Ascending aorta (tissue), 2 donors: ENCODE measurements at regions not wholly inside any gene's neighbourhood (a gene's known extent, or its start where the extent isn't known, plus 50 kb on each side); places are given as distances from the start of the nearest gene placed in this dataset.

ENCODE experiments used
- DNase-seq, 2 donors: peaks; one replicate each; pipeline ENCODE4 v3.0.0-alpha.2; 2019; ENCODE audit warnings: low spot score in 2 of 2
- H3K27ac ChIP-seq, 2 donors: fragments of 200-600 bp; sonication (generic); one replicate each; pipeline ENCODE4 v1.5.1; 2016 to 2017; ENCODE audit warnings: mild to moderate bottlenecking in 1 of 2
- H3K27me3 ChIP-seq: fragments of 200-600 bp; sonication (generic); one replicate; pipeline ENCODE4 v1.5.1; 2017
- H3K36me3 ChIP-seq, 2 donors: fragments of 200-600 bp; sonication (generic); one replicate each; pipeline ENCODE4 v1.5.1; 2016
- H3K4me1 ChIP-seq, 2 donors: fragments of 200-600 bp; sonication (generic); one replicate each; pipeline ENCODE4 v1.5.1; 2016 to 2017; ENCODE audit warnings: mild to moderate bottlenecking in 1 of 2
- H3K4me3 ChIP-seq, 2 donors: fragments of 200-600 bp; sonication (generic); one replicate each; pipeline ENCODE4 v1.5.1; 2016 to 2017; ENCODE audit warnings: mild to moderate bottlenecking in 1 of 2
- H3K9me3 ChIP-seq, 2 donors: fragments of 200-600 bp; sonication (generic); one replicate each; pipeline ENCODE4 v1.5.1; 2016
- intact Hi-C: fragments of 100-400 bp; cut with DNase I; formaldehyde crosslinking; loops from one replicate; pipeline ENCODE4 v1.15.1; 2023
- TF ChIP-seq, protein P1 (sequence below), 3 experiments: fragments of 200-600 bp in 2 of 3; fragments of 450-650 bp in 1 of 3; sonication (generic) in 2 of 3; IDR thresholded peaks; one replicate each; pipeline ENCODE4 v1.5.1; 2016 to 2019; ENCODE audit warnings: antibody characterized with exemption in 3 of 3, mild to moderate bottlenecking in 1 of 3, moderate library complexity in 1 of 3

DNA sequence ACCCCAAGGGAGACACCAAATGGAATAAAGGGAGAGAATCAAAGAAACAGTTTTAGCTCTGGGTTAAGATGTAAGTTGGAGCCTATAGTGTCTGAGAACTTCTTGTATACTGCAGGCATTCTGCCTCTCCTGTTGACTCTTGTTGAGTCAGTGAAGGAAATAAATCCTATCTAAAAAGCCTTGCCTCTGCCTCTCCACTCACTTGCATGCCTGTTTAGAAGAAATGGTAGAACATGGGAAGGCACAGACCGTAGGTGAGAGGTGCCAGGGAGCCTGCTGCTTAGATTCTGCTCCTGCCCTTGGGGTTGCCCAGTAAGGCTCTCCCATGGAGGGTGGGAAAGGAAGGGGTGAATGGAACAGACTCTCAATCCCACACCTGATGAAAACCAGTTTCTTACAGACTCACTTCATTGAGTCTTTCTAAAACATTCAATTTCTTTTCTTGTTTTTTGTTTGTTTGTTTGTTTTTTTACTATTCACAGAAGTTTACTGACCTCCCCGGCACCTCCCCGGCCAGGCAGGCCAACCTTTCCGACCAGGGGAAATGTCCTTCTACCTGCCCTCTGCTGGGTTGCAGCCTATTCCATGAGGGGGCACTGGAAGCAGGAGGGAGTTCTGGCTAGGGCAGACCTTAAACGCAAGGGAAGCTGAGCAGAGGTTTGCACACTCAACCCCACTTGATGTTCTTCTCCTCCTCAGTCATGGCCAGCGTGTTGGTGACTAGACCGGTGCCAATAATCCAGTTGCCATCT is 211.7 kb upstream of the WSB1 start:
- TF ChIP-seq, protein P1, sequence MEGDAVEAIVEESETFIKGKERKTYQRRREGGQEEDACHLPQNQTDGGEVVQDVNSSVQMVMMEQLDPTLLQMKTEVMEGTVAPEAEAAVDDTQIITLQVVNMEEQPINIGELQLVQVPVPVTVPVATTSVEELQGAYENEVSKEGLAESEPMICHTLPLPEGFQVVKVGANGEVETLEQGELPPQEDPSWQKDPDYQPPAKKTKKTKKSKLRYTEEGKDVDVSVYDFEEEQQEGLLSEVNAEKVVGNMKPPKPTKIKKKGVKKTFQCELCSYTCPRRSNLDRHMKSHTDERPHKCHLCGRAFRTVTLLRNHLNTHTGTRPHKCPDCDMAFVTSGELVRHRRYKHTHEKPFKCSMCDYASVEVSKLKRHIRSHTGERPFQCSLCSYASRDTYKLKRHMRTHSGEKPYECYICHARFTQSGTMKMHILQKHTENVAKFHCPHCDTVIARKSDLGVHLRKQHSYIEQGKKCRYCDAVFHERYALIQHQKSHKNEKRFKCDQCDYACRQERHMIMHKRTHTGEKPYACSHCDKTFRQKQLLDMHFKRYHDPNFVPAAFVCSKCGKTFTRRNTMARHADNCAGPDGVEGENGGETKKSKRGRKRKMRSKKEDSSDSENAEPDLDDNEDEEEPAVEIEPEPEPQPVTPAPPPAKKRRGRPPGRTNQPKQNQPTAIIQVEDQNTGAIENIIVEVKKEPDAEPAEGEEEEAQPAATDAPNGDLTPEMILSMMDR (IDR thresholded peaks at IDR 0.05): no peak
- no peak overlapping the region for H3K27ac ChIP-seq
- H3K36me3 ChIP-seq: no peaks in the 10 kb centered on the region
- H3K27me3 ChIP-seq: no peaks in the 10 kb centered on the region
- H3K4me1 ChIP-seq: no peaks in the 10 kb centered on the region
- intact Hi-C loops: no loop called here
- no peak for DNase-seq
- no peak overlapping the region for H3K4me3 ChIP-seq
- no peaks in the 10 kb centered on the region for H3K9me3 ChIP-seq

DNA sequence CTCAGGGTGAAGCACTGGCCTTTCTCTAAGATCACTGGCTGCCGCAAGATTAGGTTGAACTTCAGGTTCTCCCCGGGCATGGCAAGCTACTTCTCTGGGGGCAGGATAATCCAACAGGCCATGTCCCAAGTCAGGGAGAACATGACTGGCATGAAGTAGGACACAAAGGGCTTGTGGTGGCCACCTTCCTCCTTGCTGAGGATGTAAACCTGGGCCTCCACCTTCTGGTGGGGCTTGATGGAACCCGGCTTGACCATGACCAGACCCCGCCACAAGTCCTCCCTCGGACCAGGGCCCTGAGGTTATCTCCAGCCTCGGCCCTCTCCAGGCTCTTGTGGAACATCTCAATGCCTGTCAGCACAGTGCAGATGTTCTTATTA is 211.1 kb upstream of the WSB1 start:
- H3K36me3 ChIP-seq: no peaks in the 10 kb centered on the region
- no peaks in the 10 kb centered on the region for H3K4me1 ChIP-seq
- intact Hi-C loops: no loop called here
- no peaks in the 10 kb centered on the region for H3K27me3 ChIP-seq
- no peak overlapping the region for H3K27ac ChIP-seq
- TF ChIP-seq, protein P1 (IDR thresholded peaks at IDR 0.05): no peak
- H3K4me3 ChIP-seq: no peak overlapping the region
- no peak for DNase-seq
- H3K9me3 ChIP-seq: no peaks in the 10 kb centered on the region

DNA sequence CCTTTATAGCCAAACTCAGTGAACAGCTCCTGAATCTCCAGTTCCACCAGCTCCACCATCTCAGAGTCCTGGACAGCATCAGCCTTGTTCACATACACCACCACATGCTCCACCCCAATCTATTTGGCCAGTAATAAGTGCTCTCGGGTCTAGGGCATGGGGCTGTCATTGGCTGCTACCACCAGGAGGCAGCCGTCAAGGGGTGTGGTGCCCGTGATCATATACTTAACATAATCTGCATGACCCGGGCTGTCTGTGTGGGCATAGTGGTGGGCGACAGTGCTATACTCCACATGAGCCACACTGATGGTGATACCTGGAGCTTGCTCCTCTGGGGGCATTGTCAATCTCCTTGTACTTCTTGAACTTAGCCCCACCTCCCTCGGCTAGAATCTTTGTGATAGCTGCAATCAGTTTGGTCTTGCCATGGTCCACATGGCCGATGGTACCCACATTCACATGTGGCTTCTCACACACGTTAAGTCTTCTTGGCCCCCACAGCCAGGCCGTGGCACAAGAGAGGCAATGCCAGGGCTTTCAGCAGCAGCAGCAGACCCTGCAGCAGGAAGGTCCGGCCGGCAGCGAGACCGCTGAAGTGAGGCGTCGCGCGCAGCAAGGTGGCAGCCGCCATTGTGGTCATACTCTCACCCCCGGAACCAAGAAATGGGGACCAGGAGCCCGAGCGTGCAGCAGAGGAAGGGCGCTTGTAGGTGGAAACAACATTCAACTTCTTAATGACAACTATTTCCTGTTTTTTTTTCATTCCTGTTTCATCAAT is 210.3 kb upstream of the WSB1 start:
- no peaks in the 10 kb centered on the region for H3K4me1 ChIP-seq
- TF ChIP-seq, protein P1 (IDR thresholded peaks at IDR 0.05): no peak
- H3K4me3 ChIP-seq: no peak overlapping the region
- no peaks in the 10 kb centered on the region for H3K27me3 ChIP-seq
- H3K9me3 ChIP-seq: no peaks in the 10 kb centered on the region
- H3K36me3 ChIP-seq: no peaks in the 10 kb centered on the region
- DNase-seq: no peak
- intact Hi-C loops: no loop called here
- H3K27ac ChIP-seq: no peak overlapping the region

DNA sequence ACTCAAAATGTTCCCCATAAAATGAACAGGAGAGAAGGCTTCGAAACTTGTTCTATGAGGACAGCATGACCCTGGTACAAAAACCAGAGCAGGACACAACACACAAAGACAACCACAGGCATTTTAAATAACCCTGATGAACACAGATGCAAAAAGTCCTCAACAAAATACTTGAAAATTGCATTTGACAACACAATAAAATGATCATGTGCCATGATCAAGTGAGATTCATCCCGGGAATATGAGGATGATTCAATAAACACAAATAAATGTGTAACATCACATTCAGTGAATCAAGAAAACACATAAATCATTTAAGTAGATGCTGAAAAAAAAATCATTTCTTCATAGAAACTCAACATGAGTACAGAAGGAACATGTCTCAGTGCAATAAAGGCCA is 208.4 kb upstream of the WSB1 start:
- no peaks in the 10 kb centered on the region for H3K4me1 ChIP-seq
- TF ChIP-seq, protein P1 (IDR thresholded peaks at IDR 0.05): no peak
- no peaks in the 10 kb centered on the region for H3K27me3 ChIP-seq
- H3K9me3 ChIP-seq: no peaks in the 10 kb centered on the region
- intact Hi-C loops: no loop called here
- H3K36me3 ChIP-seq: no peaks in the 10 kb centered on the region
- H3K27ac ChIP-seq: no peak overlapping the region
- no peak overlapping the region for H3K4me3 ChIP-seq
- no peak for DNase-seq

DNA sequence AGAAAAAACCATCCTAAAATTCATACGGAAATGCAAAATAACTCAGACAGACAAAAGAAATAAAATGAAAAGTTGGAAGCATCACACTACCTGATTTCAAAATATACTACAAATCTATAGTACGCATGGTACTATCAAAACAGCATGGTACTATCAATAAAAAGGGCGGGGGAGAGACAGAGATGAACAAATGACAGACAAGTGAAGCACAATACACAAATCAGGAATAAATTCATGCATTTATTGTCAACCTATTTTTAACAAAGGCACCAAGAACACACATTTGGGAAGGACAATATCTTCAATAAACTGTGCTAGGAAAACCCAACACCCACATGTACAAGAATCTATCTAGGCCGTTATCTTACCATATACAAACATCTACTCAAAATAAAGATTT is 207.4 kb upstream of the WSB1 start:
- Histone ChIP-seq H3K27me3 (no peaks in the 10 kb centered on the region), H3K4me1 (no peaks in the 10 kb centered on the region), H3K36me3 (no peaks in the 10 kb centered on the region), H3K9me3 (no peaks in the 10 kb centered on the region), H3K27ac (no peak overlapping the region), H3K4me3 (no peak overlapping the region)
- intact Hi-C loops: no loop called here
- TF ChIP-seq, protein P1 (IDR thresholded peaks at IDR 0.05): no peak
- no peak for DNase-seq
